Right atrium auricular region (tissue), 2 donors: ENCODE measurements at regions not wholly inside any gene's neighbourhood (a gene's known extent, or its start where the extent isn't known, plus 50 kb on each side); places are given as distances from the start of the nearest gene placed in this dataset.
A peak's percentile ranks its signal among the peaks of the same experiment; 100 is the strongest.

ENCODE experiments used
- DNase-seq: peaks from one replicate; pipeline ENCODE4 v3.0.0-alpha.2; 2019; ENCODE audit warnings: low spot score
- H3K27ac ChIP-seq, 2 donors: fragments of 200-600 bp; sonication (generic); 1 replicate in 1 of 2; 2 replicates in 1 of 2; pipeline ENCODE4 v1.5.1; 2016 to 2019
- H3K27me3 ChIP-seq, 2 donors: fragments of 200-600 bp; sonication (generic); one replicate each; pipeline versions ENCODE4 v1.5.1 to v1.6.0; 2017 to 2019
- H3K36me3 ChIP-seq: fragments of 200-600 bp; sonication (generic); one replicate; pipeline ENCODE4 v1.5.1; 2016
- H3K4me1 ChIP-seq, 2 donors: fragments of 200-600 bp; sonication (generic); one replicate each; pipeline versions ENCODE4 v1.5.1 to v1.6.0; 2017 to 2019
- H3K4me3 ChIP-seq, 2 donors: fragments of 200-600 bp; sonication (generic); 1 replicate in 1 of 2; 2 replicates in 1 of 2; pipeline ENCODE4 v1.5.1; 2017 to 2019; ENCODE audit warnings: mild to moderate bottlenecking in 1 of 2, moderate library complexity in 1 of 2
- H3K9me3 ChIP-seq, 2 donors: fragments of 200-600 bp; sonication (generic); one replicate each; pipeline ENCODE4 v1.5.1; 2019
- CTCF ChIP-seq, 2 donors: fragments of 200-600 bp; sonication (generic); IDR thresholded peaks; one replicate each; pipeline ENCODE4 v1.5.1; 2019; ENCODE audit warnings: antibody characterized with exemption in 2 of 2

DNA sequence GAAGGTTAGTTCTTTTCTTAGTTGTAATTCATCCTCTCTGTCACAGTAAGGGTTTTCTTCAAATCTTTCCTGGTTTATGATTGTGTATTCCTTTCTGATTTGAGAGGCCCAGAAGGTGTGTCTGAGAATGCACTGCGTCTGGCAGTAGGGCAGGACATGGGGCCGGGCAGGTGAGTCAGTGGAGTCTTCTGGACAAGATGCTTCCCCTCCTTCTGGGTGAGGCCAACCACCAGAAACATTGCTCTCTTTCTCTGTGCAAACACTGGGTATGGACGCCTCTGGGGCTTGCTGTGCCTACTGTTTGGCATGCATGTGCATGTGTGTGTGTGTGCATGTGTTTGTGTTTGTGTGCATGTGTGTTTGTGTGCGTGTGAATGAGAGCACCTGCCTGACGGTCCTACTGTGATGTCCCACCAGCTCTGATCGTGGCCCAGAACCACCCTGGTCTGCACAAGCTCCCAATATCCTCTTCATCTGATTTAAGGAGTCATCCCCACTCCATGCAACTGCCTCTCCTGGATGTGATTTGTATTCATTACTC is 93.2 kb upstream of the DLX2 start:
- H3K27me3 ChIP-seq, result no peaks in the 10 kb centered on the region
- no peaks in the 10 kb centered on the region for H3K4me1 ChIP-seq
- DNase-seq, result no peak
- no peak for TF ChIP-seq CTCF (IDR thresholded peaks at IDR 0.05)
- H3K9me3 ChIP-seq, result peaks cover 5 to 31% of the 10 kb centered on the region in 2 donors
- H3K4me3 ChIP-seq, result no peak overlapping the region
- no peak overlapping the region for H3K27ac ChIP-seq
- H3K36me3 ChIP-seq, result no peaks in the 10 kb centered on the region

- Histone ChIP-seq H3K4me1 (no peaks in the 10 kb centered on the region), H3K27me3 (no peaks in the 10 kb centered on the region), H3K4me3 (no peak overlapping the region), H3K27ac (no peak overlapping the region), H3K9me3 (peaks cover 5 to 31% of the 10 kb centered on the region in 2 donors), H3K36me3 (no peaks in the 10 kb centered on the region)
- no peak for TF ChIP-seq CTCF (IDR thresholded peaks at IDR 0.05)
- DNase-seq, result no peak
These were observed 94.2 kb upstream of the DLX2 start for GRCh38 chr2:172196768-172197431.

DNA sequence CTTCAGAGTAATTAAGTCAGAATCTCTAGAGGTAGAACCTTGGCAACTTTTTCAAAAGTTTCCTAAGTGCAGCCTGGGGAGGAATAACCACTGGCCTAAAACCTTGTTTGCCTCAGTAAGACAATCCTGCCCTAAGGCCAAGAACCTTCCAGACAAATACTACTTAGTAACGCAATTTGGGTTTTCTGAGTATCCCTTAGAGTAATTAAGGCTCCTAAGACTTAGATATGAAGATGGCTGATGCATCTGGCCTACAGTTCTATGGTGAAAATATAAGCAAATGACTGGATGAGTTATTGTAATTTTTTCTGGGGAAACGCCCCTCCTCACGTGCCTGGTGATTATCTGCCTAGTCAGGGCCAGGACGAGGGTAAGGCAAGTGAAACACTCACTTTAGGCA is 95.7 kb upstream of the DLX2 start:
- no peaks in the 10 kb centered on the region for H3K36me3 ChIP-seq
- H3K9me3 ChIP-seq, result peaks cover 3 to 27% of the 10 kb centered on the region in 2 donors
- no peak overlapping the region for H3K27ac ChIP-seq
- DNase-seq, result no peak
- H3K27me3 ChIP-seq, result no peaks in the 10 kb centered on the region
- no peaks in the 10 kb centered on the region for H3K4me1 ChIP-seq
- H3K4me3 ChIP-seq, result no peak overlapping the region
- no peak for TF ChIP-seq CTCF (IDR thresholded peaks at IDR 0.05)

- Histone ChIP-seq H3K9me3 (peaks cover 0 to 21% of the 10 kb centered on the region in 2 donors), H3K4me1 (no peaks in the 10 kb centered on the region), H3K4me3 (no peak overlapping the region), H3K27ac (no peak overlapping the region), H3K27me3 (no peaks in the 10 kb centered on the region), H3K36me3 (no peaks in the 10 kb centered on the region)
- DNase-seq, result no peak
- no peak for TF ChIP-seq CTCF (IDR thresholded peaks at IDR 0.05)
These were observed 96.2 kb upstream of the DLX2 start for GRCh38 chr2:172198908-172199307.

- Histone ChIP-seq H3K27me3 (no peaks in the 10 kb centered on the region), H3K4me3 (no peak overlapping the region), H3K36me3 (no peaks in the 10 kb centered on the region), H3K9me3 (peaks cover 0 to 13% of the 10 kb centered on the region in 2 donors), H3K27ac (no peak overlapping the region), H3K4me1 (no peaks in the 10 kb centered on the region)
- peak in 1 of 2 donors; percentile 57 for TF ChIP-seq CTCF (IDR thresholded peaks at IDR 0.05)
- DNase-seq, result no peak
These were observed 97.9 kb upstream of the DLX2 start for GRCh38 chr2:172200495-172201085.
